Neural cell (in vitro differentiated cells): ENCODE measurements at regions not wholly inside any gene's neighbourhood (a gene's known extent, or its start where the extent isn't known, plus 50 kb on each side); places are given as distances from the start of the nearest gene placed in this dataset.
A peak's percentile ranks its signal among the peaks of the same experiment; 100 is the strongest.

Source experiments
- H2AFZ ChIP-seq: fragments of 200-600, 300-800 bp; sonication (generic), shearing (Covaris generic); 2 replicates; pipeline ENCODE4 v1.6.0; 2014; ENCODE audit warnings: low read depth, mild to moderate bottlenecking, antibody characterized with exemption, low read length, moderate library complexity
- H3F3A ChIP-seq: fragments of 200-600 bp; shearing (Covaris generic); 2 replicates; pipeline ENCODE4 v1.6.1; 2016; ENCODE audit warnings: mild to moderate bottlenecking, moderate library complexity, mixed read lengths, antibody characterized with exemption, low read length; ENCODE audit not compliant: insufficient read depth, poor library complexity, severe bottlenecking
- H3K27ac ChIP-seq: fragments of 200-600, 300-800 bp; sonication (generic), shearing (Covaris generic); 2 replicates; pipeline ENCODE4 v1.5.1; 2014; ENCODE audit warnings: mild to moderate bottlenecking, low read length, moderate library complexity
- H3K27me3 ChIP-seq: fragments of 300-800, 200-600 bp; sonication (generic), shearing (Covaris generic); 2 replicates; pipeline ENCODE4 v1.6.0; 2014; ENCODE audit warnings: mild to moderate bottlenecking, low read depth, low read length, moderate library complexity; ENCODE audit not compliant: insufficient read depth
- H3K36me3 ChIP-seq: fragments of 300-800, 200-600 bp; sonication (generic), shearing (Covaris generic); 2 replicates; pipeline ENCODE4 v1.5.1; 2014; ENCODE audit warnings: mild to moderate bottlenecking, antibody characterized with exemption, low read length, moderate library complexity; ENCODE audit not compliant: insufficient read depth
- H3K4me2 ChIP-seq: fragments of 300-800, 200-600 bp; sonication (generic), shearing (Covaris generic); 2 replicates; pipeline ENCODE4 v1.6.0; 2014; ENCODE audit warnings: mild to moderate bottlenecking, low read length
- H3K4me3 ChIP-seq: fragments of 300-800, 200-600 bp; sonication (generic), shearing (Covaris generic); 2 replicates; pipeline ENCODE4 v1.5.1; 2014; ENCODE audit warnings: mild to moderate bottlenecking, low read length, moderate library complexity
- H3K79me2 ChIP-seq: fragments of 200-600 bp; shearing (Covaris generic); replicated peaks from 2 replicates; pipeline ENCODE4 v1.6.0; 2014; ENCODE audit warnings: mild to moderate bottlenecking, low read length, moderate library complexity; ENCODE audit not compliant: insufficient read depth
- H3K9ac ChIP-seq: fragments of 300-800, 200-600 bp; sonication (generic), shearing (Covaris generic); 2 replicates; pipeline ENCODE4 v1.6.1; 2016; ENCODE audit warnings: mild to moderate bottlenecking, low read length, mixed read lengths
- H3K9me2 ChIP-seq: fragments of 200-600 bp; shearing (Covaris generic); 2 replicates; pipeline ENCODE4 v1.6.1; 2016; ENCODE audit warnings: mild to moderate bottlenecking, low read length, mixed read lengths; ENCODE audit not compliant: insufficient read depth
- H3K9me3 ChIP-seq: fragments of 200-600, 300-800 bp; sonication (generic), shearing (Covaris generic); 2 replicates; pipeline ENCODE4 v1.6.1; 2016; ENCODE audit warnings: mild to moderate bottlenecking, mixed run types, low read length, moderate library complexity, mixed read lengths
- H4K20me1 ChIP-seq: fragments of 200-600 bp; shearing (Covaris generic); 2 replicates; pipeline ENCODE4 v1.6.1; 2016; ENCODE audit warnings: mild to moderate bottlenecking, mixed run types; ENCODE audit not compliant: insufficient read depth
- EP300 ChIP-seq: fragments of 450-650 bp; conservative IDR thresholded peaks from 2 replicates; pipeline ENCODE4 v1.6.1; 2014; ENCODE audit warnings: antibody characterized with exemption, mild to moderate bottlenecking, moderate library complexity; ENCODE audit not compliant: poor library complexity, severe bottlenecking
- EZH2 ChIP-seq: fragments of 200-600, 300-800 bp; shearing (Covaris generic), sonication (generic); IDR thresholded peaks from 2 replicates; pipeline ENCODE4 v1.6.1; 2014; ENCODE audit warnings: antibody characterized with exemption, low read length, borderline replicate concordance, mild to moderate bottlenecking; ENCODE audit not compliant: insufficient read depth, poor library complexity, severe bottlenecking
- MXI1 ChIP-seq: fragments of 450-650 bp; conservative IDR thresholded peaks from 2 replicates; pipeline ENCODE4 v1.6.1; 2014; ENCODE audit warnings: antibody characterized with exemption, mild to moderate bottlenecking; ENCODE audit not compliant: poor library complexity, severe bottlenecking
- POLR2AphosphoS5 ChIP-seq: IDR thresholded peaks from 2 replicates; pipeline ENCODE4 v1.6.1; 2012
- RAD21 ChIP-seq: fragments of 450-650 bp; conservative IDR thresholded peaks from 2 replicates; pipeline ENCODE4 v1.6.1; 2014; ENCODE audit warnings: antibody characterized with exemption, mild to moderate bottlenecking, moderate library complexity
- SMC3 ChIP-seq: fragments of 450-650 bp; conservative IDR thresholded peaks from 2 replicates; pipeline ENCODE4 v1.6.1; 2014; ENCODE audit warnings: antibody characterized with exemption, mild to moderate bottlenecking, moderate library complexity; ENCODE audit not compliant: poor library complexity
- TAF1 ChIP-seq: IDR thresholded peaks from 2 replicates; pipeline ENCODE4 v1.6.1; 2012; ENCODE audit warnings: low read depth
- TF ChIP-seq, protein P1 (sequence below): IDR thresholded peaks from 2 replicates; pipeline ENCODE4 v1.6.1; 2012; ENCODE audit warnings: borderline replicate concordance
- TF ChIP-seq, protein P2 (sequence below): fragments of 450-650 bp; IDR thresholded peaks from 2 replicates; pipeline ENCODE4 v1.5.1; 2014; ENCODE audit warnings: antibody characterized with exemption, mild to moderate bottlenecking, moderate library complexity; ENCODE audit not compliant: poor library complexity, severe bottlenecking

DNA sequence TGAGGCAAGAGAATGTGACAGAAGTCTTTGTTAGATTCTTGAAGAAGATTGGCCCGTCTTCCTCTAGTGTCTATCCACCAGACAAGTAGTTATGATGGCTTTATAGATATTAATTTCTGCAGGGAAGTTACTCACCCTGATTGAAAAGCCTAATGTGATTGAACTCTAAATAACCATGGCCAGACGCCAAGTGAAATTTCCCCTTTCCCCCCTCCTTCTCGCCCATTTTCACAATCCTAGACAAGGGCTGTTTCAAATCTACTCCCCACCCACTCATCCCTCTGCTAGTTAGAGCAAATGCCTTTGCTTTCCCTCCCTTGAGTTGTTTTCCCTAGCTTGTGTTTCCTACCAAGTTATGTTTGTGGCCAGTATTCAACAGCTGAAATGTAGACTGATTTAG is 182.5 kb downstream of the TMEM167A start:
- H2AFZ ChIP-seq = no peak overlapping the region

DNA sequence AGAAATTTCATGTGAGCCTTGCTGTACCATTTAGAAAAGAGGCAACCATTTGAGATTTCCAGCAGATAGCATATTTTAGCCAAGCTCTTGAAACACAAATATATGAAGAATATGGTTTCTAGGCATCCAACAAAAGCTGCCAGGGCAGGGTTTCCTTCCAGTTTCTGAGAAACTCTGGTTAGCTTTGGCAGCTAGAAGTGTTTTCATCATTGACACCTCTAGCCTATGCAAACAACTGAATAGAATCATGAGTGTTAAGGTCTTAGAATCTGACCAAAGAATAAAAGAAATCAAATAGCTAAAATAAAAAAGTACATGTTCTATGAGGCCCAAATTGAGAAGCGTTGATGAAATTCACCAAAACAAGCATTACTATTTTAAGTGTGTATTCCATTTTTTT is 188.1 kb downstream of the TMEM167A start:
- Histone ChIP-seq H3K9me2 (no peaks in the 10 kb centered on the region), H2AFZ (no peak overlapping the region), H3K36me3 (no peaks in the 10 kb centered on the region)

More for the DNA sequence above, 182.5 kb downstream of the TMEM167A start:
- H3K79me2 ChIP-seq = no peaks in the 10 kb centered on the region
- TF ChIP-seq POLR2AphosphoS5 = no peak
- TF ChIP-seq, protein P1, sequence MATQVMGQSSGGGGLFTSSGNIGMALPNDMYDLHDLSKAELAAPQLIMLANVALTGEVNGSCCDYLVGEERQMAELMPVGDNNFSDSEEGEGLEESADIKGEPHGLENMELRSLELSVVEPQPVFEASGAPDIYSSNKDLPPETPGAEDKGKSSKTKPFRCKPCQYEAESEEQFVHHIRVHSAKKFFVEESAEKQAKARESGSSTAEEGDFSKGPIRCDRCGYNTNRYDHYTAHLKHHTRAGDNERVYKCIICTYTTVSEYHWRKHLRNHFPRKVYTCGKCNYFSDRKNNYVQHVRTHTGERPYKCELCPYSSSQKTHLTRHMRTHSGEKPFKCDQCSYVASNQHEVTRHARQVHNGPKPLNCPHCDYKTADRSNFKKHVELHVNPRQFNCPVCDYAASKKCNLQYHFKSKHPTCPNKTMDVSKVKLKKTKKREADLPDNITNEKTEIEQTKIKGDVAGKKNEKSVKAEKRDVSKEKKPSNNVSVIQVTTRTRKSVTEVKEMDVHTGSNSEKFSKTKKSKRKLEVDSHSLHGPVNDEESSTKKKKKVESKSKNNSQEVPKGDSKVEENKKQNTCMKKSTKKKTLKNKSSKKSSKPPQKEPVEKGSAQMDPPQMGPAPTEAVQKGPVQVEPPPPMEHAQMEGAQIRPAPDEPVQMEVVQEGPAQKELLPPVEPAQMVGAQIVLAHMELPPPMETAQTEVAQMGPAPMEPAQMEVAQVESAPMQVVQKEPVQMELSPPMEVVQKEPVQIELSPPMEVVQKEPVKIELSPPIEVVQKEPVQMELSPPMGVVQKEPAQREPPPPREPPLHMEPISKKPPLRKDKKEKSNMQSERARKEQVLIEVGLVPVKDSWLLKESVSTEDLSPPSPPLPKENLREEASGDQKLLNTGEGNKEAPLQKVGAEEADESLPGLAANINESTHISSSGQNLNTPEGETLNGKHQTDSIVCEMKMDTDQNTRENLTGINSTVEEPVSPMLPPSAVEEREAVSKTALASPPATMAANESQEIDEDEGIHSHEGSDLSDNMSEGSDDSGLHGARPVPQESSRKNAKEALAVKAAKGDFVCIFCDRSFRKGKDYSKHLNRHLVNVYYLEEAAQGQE = no peak
- no peak for TF ChIP-seq SMC3
- TF ChIP-seq EP300 = peak; percentile 30
- TF ChIP-seq, protein P2, sequence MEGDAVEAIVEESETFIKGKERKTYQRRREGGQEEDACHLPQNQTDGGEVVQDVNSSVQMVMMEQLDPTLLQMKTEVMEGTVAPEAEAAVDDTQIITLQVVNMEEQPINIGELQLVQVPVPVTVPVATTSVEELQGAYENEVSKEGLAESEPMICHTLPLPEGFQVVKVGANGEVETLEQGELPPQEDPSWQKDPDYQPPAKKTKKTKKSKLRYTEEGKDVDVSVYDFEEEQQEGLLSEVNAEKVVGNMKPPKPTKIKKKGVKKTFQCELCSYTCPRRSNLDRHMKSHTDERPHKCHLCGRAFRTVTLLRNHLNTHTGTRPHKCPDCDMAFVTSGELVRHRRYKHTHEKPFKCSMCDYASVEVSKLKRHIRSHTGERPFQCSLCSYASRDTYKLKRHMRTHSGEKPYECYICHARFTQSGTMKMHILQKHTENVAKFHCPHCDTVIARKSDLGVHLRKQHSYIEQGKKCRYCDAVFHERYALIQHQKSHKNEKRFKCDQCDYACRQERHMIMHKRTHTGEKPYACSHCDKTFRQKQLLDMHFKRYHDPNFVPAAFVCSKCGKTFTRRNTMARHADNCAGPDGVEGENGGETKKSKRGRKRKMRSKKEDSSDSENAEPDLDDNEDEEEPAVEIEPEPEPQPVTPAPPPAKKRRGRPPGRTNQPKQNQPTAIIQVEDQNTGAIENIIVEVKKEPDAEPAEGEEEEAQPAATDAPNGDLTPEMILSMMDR = no peak
- no peak for TF ChIP-seq TAF1
- no peak for TF ChIP-seq EZH2
- TF ChIP-seq RAD21 = no peak
- no peaks in the 10 kb centered on the region for H4K20me1 ChIP-seq
- no peaks in the 10 kb centered on the region for H3K9me2 ChIP-seq
- H3F3A ChIP-seq = no peaks in the 10 kb centered on the region
- no peaks in the 10 kb centered on the region for H3K27me3 ChIP-seq
- peak overlapping the region; percentile 17 for H3K27ac ChIP-seq
- H3K9ac ChIP-seq = no peak overlapping the region
- H3K9me3 ChIP-seq = no peaks in the 10 kb centered on the region
- no peak overlapping the region for H3K4me2 ChIP-seq
- H3K4me3 ChIP-seq = no peak overlapping the region
- H3K36me3 ChIP-seq = no peaks in the 10 kb centered on the region

DNA sequence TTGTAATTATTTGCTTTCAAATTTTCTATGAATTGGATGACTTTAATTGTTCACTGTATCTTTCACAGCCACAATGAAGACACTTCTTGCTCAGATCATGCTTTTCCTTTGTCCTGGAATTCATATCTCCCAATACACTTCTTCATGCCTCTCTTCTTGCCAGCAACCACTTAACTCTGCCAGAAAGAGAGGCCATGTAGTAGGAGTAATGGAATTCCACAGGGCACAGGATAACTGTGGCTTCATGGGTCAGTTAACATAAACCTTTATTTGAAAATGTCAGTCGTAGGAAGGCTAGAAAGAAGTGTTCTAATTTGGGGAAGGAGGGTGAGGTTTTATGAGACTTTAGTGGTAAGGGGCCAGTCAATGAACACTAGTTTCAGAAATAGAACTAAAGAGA is 190.3 kb downstream of the TMEM167A start:
- Histone ChIP-seq H3K9ac (no peak overlapping the region), H3K79me2 (no peaks in the 10 kb centered on the region), H3K9me3 (no peaks in the 10 kb centered on the region), H2AFZ (no peak overlapping the region), H3K4me3 (no peak overlapping the region), H4K20me1 (no peaks in the 10 kb centered on the region), H3K36me3 (no peaks in the 10 kb centered on the region), H3K27ac (no peak overlapping the region), H3F3A (no peaks in the 10 kb centered on the region), H3K27me3 (no peaks in the 10 kb centered on the region), H3K9me2 (no peaks in the 10 kb centered on the region), H3K4me2 (no peak overlapping the region)
- TF ChIP-seq, protein P1 = no peak
- TF ChIP-seq TAF1 (no peak), MXI1 (no peak), POLR2AphosphoS5 (no peak), SMC3 (no peak), EP300 (no peak)
- TF ChIP-seq, protein P2 = no peak

More for the DNA sequence above, 188.1 kb downstream of the TMEM167A start:
- Histone ChIP-seq H3K9me3 (no peaks in the 10 kb centered on the region), H3K27me3 (no peaks in the 10 kb centered on the region), H3K4me2 (no peak overlapping the region), H3K9ac (no peak overlapping the region), H3F3A (no peaks in the 10 kb centered on the region), H3K27ac (no peak overlapping the region), H4K20me1 (no peaks in the 10 kb centered on the region), H3K79me2 (no peaks in the 10 kb centered on the region), H3K4me3 (no peak overlapping the region)
- TF ChIP-seq TAF1 = no peak
- no peak for TF ChIP-seq EZH2
